PC-9 (cell line): ENCODE measurements at regions not wholly inside any gene's neighbourhood (a gene's known extent, or its start where the extent isn't known, plus 50 kb on each side); places are given as distances from the start of the nearest gene placed in this dataset.

ENCODE experiments used
- CTCF ChIP-seq: fragments of 200-600 bp; sonication (generic); conservative IDR thresholded peaks from 2 replicates; pipeline ENCODE4 v1.6.1; 2017; ENCODE audit warnings: mixed run types, antibody characterized with exemption, mild to moderate bottlenecking, moderate library complexity
- EZH2 ChIP-seq: fragments of 200-600 bp; sonication (generic); IDR thresholded peaks from 2 replicates; pipeline ENCODE4 v1.8.0; 2017; ENCODE audit warnings: antibody characterized with exemption, low read depth

GRCh38 chr6:12557765-12558164 is 158.8 kb upstream of the PHACTR1 start:
- no peak for TF ChIP-seq CTCF
- no peak for TF ChIP-seq EZH2
